SH-SY5Y (cell line): ENCODE measurements at regions not wholly inside any gene's neighbourhood (a gene's known extent, or its start where the extent isn't known, plus 50 kb on each side); places are given as distances from the start of the nearest gene placed in this dataset.

Experiments used
- GATA2 ChIP-seq: IDR thresholded peaks from 2 replicates; pipeline ENCODE4 v1.6.1; 2011; ENCODE audit warnings: mild to moderate bottlenecking, low read depth, low read length
- GATA3 ChIP-seq: IDR thresholded peaks from 2 replicates; pipeline ENCODE4 v1.6.1; 2011; ENCODE audit warnings: low read depth, mild to moderate bottlenecking, low read length, moderate library complexity

DNA sequence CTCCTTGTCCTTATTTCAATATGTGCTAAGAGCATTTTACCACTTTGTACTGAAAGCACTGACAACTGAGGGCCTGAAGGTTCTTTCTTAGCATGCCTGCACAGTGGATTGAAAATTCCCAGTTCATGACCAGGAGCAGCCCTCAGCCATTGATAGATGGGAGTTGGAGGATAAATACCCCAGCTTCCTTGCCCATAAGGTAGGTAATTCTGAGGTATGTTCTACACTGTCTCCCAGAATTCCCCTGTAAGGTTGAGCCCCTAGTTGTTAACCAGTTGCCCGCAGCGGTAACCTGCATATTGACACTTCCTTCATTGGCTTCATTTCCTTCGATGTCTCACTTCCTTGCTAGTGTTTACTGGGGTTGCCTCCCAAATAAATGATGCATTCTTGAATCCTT, 162.0 kb downstream of the CDC5L start:
- TF ChIP-seq GATA3 (no peak), GATA2 (no peak)
